SJCRH30 (cell line): ENCODE measurements at regions not wholly inside any gene's neighbourhood (a gene's known extent, or its start where the extent isn't known, plus 50 kb on each side); places are given as distances from the start of the nearest gene placed in this dataset.

Source experiments
- DNase-seq, 2 experiments: peaks; one replicate each; pipeline ENCODE4 v3.0.0-alpha.2; 2015 to 2020
- H3K27ac ChIP-seq: fragments of 250-450 bp; sonication (Bioruptor Pico); 2 replicates; pipeline ENCODE4 v1.5.1; 2020; ENCODE audit warnings: mild to moderate bottlenecking, moderate library complexity
- H3K27me3 ChIP-seq: fragments of 250-450 bp; sonication (Bioruptor Pico); 2 replicates; pipeline ENCODE4 v1.5.1; 2020; ENCODE audit warnings: mild to moderate bottlenecking, moderate library complexity
- H3K36me3 ChIP-seq: fragments of 250-450 bp; sonication (Bioruptor Pico); 2 replicates; pipeline ENCODE4 v1.5.1; 2020; ENCODE audit warnings: mild to moderate bottlenecking, moderate library complexity
- H3K4me1 ChIP-seq: fragments of 250-450 bp; sonication (Bioruptor Pico); 2 replicates; pipeline ENCODE4 v1.5.1; 2020; ENCODE audit warnings: mild to moderate bottlenecking, moderate library complexity
- H3K4me3 ChIP-seq: fragments of 250-450 bp; sonication (Bioruptor Pico); 2 replicates; pipeline ENCODE4 v1.5.1; 2020; ENCODE audit warnings: mild to moderate bottlenecking, moderate library complexity
- H3K9me3 ChIP-seq: fragments of 250-450 bp; sonication (Bioruptor Pico); replicated peaks from 2 replicates; pipeline ENCODE4 v1.5.1; 2020; ENCODE audit warnings: mild to moderate bottlenecking, moderate library complexity

DNA sequence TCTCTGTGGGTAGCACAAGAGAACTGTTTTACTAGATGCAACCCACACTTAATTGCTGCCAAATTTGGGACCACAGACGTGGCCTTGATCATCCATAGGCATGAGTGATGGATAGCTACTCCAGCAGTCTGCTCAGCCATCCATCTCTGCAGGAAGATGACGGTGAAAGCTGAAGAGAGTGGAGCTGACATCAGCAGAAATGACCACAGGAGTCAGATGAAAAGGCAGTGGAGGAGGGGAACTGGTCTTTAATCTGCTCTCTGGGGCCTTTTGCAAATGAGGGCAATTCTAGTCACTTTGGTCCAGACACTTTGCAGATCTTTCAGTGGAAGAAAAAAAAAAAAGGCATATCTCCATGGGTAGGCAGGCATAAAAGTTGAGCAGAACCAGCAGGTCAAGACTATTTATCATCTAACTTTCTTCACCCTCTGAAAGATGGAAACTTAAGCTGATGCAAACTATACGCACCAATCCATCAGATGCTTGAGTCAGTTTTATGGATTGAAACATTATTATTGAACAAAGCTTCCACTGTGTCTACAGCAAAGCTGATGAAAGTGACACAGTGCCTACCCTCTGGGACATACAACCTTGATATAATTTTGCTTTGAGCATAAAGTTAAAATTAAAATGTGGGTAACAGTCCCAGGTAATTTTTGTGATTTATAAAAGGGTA, 281.6 kb upstream of the OBI1 start:
- H3K27me3 ChIP-seq, result no peaks in the 10 kb centered on the region
- no peaks in the 10 kb centered on the region for H3K36me3 ChIP-seq
- DNase-seq, result no peak
- H3K9me3 ChIP-seq, result no peaks in the 10 kb centered on the region
- H3K4me1 ChIP-seq, result no peaks in the 10 kb centered on the region
- no peak overlapping the region for H3K27ac ChIP-seq
- H3K4me3 ChIP-seq, result no peak overlapping the region

- Histone ChIP-seq H3K27ac (no peak overlapping the region), H3K27me3 (no peaks in the 10 kb centered on the region), H3K9me3 (no peaks in the 10 kb centered on the region), H3K4me3 (no peak overlapping the region), H3K4me1 (peaks cover 6% of the 10 kb centered on the region), H3K36me3 (no peaks in the 10 kb centered on the region)
- DNase-seq, result no peak
These were observed 275.4 kb upstream of the OBI1 start for GRCh38 chr13:78934336-78934735.

DNA sequence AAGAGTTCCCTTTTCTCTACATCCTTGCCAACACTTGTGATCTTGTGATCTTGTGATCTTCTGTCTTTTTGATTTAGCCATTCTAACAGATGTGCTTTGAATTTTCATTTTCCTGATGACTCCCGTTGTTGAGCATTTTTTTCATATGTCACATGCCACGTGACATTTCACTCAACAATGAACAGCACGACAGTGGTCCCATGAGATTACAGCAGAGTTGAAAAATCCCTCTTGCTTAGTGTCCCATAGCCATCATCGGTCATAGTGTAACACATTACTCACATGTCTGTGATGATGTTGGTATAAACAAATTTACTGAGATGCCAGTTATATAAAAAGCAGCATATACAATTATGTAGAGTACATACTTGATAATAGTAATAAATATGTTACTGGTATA, 256.1 kb upstream of the OBI1 start:
- Histone ChIP-seq H3K36me3 (no peaks in the 10 kb centered on the region), H3K4me3 (no peak overlapping the region), H3K4me1 (no peaks in the 10 kb centered on the region), H3K27me3 (no peaks in the 10 kb centered on the region), H3K27ac (no peak overlapping the region), H3K9me3 (no peaks in the 10 kb centered on the region)
- no peak for DNase-seq

- Histone ChIP-seq H3K4me1 (no peaks in the 10 kb centered on the region), H3K4me3 (no peak overlapping the region), H3K27me3 (no peaks in the 10 kb centered on the region), H3K27ac (no peak overlapping the region), H3K9me3 (no peaks in the 10 kb centered on the region), H3K36me3 (no peaks in the 10 kb centered on the region)
- DNase-seq, result no peak
These were observed 254.7 kb upstream of the OBI1 start for GRCh38 chr13:78913656-78914055.

GRCh38 chr13:78910147-78910546, 251.2 kb upstream of the OBI1 start:
- DNase-seq, result no peak
- no peak overlapping the region for H3K4me3 ChIP-seq
- no peaks in the 10 kb centered on the region for H3K4me1 ChIP-seq
- H3K27me3 ChIP-seq, result no peaks in the 10 kb centered on the region
- H3K27ac ChIP-seq, result no peak overlapping the region
- no peaks in the 10 kb centered on the region for H3K9me3 ChIP-seq
- no peaks in the 10 kb centered on the region for H3K36me3 ChIP-seq

DNA sequence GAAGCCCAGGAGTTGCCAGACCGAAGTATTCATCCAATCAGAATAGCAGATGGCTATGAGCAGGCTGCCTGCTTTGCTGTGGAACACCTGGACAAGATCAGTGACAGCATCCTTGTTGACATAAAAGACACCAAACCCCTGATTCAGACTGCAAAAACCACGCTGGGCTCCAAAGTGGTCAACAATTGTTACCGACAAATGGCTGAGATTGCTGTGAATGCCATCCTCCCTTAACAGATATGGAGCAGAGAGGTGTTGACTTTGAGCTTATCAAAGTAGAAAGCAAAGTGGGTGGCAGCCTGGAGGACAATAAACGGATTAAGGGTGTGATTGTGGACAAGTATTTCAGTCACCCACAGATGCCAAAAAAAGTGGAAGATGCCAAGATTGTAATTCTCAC, 250.3 kb upstream of the OBI1 start:
- no peaks in the 10 kb centered on the region for H3K4me1 ChIP-seq
- no peak for DNase-seq
- no peak overlapping the region for H3K4me3 ChIP-seq
- H3K36me3 ChIP-seq, result no peaks in the 10 kb centered on the region
- H3K27me3 ChIP-seq, result no peaks in the 10 kb centered on the region
- no peak overlapping the region for H3K27ac ChIP-seq
- H3K9me3 ChIP-seq, result no peaks in the 10 kb centered on the region

DNA sequence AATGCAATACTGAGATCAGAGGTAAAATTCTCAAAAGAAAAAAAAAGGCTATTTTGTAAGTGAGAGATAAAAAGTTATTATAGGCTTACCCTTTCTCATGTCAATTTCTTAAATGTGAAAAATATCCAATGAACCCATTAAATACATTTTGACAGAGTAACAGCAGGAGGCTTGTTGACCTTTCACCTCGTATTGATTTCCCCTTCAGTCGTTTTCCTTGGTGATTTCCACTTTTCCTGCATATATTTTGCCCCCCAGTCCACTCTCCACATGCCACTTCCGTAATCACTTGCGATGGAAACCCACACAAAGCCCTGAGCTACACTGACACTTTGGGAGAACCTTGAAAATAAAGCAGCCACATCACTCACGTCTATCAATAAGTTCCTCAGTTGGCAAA, 248.1 kb upstream of the OBI1 start:
- H3K4me1 ChIP-seq, result no peaks in the 10 kb centered on the region
- no peak overlapping the region for H3K4me3 ChIP-seq
- H3K36me3 ChIP-seq, result no peaks in the 10 kb centered on the region
- DNase-seq, result no peak
- H3K27me3 ChIP-seq, result no peaks in the 10 kb centered on the region
- no peak overlapping the region for H3K27ac ChIP-seq
- no peaks in the 10 kb centered on the region for H3K9me3 ChIP-seq

DNA sequence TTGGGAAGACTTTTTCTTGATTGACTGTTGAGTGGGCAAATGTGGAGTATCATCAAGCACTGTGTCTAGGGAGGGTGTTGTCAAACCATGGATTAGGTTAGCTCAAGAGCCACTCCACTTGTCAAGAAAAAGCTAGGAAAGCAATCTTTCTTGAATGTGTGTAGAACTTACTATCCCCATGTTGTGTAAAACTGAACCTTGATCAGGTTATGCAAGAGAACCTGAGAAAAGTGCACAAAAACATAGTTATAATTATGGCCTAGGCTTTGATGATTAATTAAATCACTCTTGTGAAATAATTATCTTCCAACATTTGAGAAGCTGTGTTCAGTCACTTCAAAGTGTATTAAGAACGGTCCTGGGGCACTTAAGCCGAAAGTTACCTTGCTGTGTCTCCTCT, 238.2 kb upstream of the OBI1 start:
- no peaks in the 10 kb centered on the region for H3K27me3 ChIP-seq
- H3K27ac ChIP-seq, result no peak overlapping the region

DNA sequence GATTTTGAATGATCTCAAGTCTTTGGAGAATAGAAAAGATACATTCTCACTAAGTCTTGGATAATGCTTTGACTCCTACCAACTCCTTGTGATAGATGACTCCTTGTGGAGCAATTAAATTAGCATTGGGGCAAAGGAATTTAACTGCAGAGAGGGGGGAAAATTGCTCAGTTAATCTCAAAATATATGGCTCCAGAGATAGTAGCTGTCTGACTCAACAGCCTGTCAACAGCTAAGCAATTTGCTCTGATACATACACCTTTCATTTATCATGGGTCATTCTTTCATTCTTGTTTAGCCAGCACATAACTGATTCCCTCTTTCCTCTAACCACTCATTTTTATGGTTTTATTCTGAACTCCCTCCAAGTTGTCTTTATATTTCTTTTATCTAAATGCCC, 225.6 kb upstream of the OBI1 start:
- no peak overlapping the region for H3K4me3 ChIP-seq
- DNase-seq, result no peak
- no peaks in the 10 kb centered on the region for H3K36me3 ChIP-seq

More for the DNA sequence above, 238.2 kb upstream of the OBI1 start:
- Histone ChIP-seq H3K36me3 (no peaks in the 10 kb centered on the region), H3K4me1 (no peaks in the 10 kb centered on the region), H3K9me3 (no peaks in the 10 kb centered on the region), H3K4me3 (no peak overlapping the region)
- DNase-seq, result no peak

GRCh38 chr13:78881751-78882150, 222.8 kb upstream of the OBI1 start:
- Histone ChIP-seq H3K27ac (peak overlapping the region; percentile 50), H3K4me3 (peak overlapping the region; percentile 39), H3K4me1 (peaks cover 10% of the 10 kb centered on the region), H3K27me3 (no peaks in the 10 kb centered on the region), H3K9me3 (no peaks in the 10 kb centered on the region), H3K36me3 (no peaks in the 10 kb centered on the region)
- peak; percentile 41 to 79 for DNase-seq

More for the DNA sequence above, 225.6 kb upstream of the OBI1 start:
- H3K4me1 ChIP-seq, result peaks cover 10% of the 10 kb centered on the region
- no peaks in the 10 kb centered on the region for H3K9me3 ChIP-seq
- no peaks in the 10 kb centered on the region for H3K27me3 ChIP-seq
- no peak overlapping the region for H3K27ac ChIP-seq

DNA sequence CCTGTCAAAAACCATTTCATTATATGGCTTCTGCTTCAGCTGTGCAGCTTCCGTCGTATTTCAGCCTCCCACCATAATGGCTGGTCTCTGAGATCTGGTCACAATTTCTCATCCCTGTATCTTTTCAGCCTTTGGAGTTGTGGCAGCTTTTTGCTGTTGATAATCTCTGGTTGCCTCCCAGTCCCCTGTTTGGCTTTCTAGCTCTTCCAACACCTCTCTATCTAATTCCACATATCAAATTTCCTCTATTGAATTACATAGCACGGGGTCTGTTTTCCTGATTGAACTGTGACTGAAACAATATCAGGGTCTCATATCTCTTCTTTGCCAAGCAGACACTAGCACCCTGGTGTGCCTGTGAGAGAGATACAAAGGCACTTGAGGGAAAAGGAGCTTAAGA, 222.1 kb upstream of the OBI1 start:
- Histone ChIP-seq H3K27me3 (no peaks in the 10 kb centered on the region), H3K36me3 (no peaks in the 10 kb centered on the region), H3K9me3 (no peaks in the 10 kb centered on the region), H3K4me3 (peak overlapping the region; percentile 39), H3K4me1 (peaks cover 10% of the 10 kb centered on the region), H3K27ac (peak overlapping the region; percentile 50)
- peak in 1 of 2 experiments; percentile 58 for DNase-seq

- H3K9me3 ChIP-seq, result no peaks in the 10 kb centered on the region
- H3K4me1 ChIP-seq, result peaks cover 19% of the 10 kb centered on the region
- no peak overlapping the region for H3K4me3 ChIP-seq
- no peak for DNase-seq
- H3K27ac ChIP-seq, result no peak overlapping the region
- H3K36me3 ChIP-seq, result no peaks in the 10 kb centered on the region
- H3K27me3 ChIP-seq, result no peaks in the 10 kb centered on the region
These were observed 218.1 kb upstream of the OBI1 start for GRCh38 chr13:78876915-78877549.

GRCh38 chr13:78875792-78876580, 217.0 kb upstream of the OBI1 start:
- no peaks in the 10 kb centered on the region for H3K36me3 ChIP-seq
- H3K27me3 ChIP-seq, result no peaks in the 10 kb centered on the region
- H3K27ac ChIP-seq, result no peak overlapping the region
- no peaks in the 10 kb centered on the region for H3K9me3 ChIP-seq
- H3K4me1 ChIP-seq, result peaks cover 11% of the 10 kb centered on the region
- DNase-seq, result peak in 1 of 2 experiments; percentile 37
- H3K4me3 ChIP-seq, result no peak overlapping the region

DNA sequence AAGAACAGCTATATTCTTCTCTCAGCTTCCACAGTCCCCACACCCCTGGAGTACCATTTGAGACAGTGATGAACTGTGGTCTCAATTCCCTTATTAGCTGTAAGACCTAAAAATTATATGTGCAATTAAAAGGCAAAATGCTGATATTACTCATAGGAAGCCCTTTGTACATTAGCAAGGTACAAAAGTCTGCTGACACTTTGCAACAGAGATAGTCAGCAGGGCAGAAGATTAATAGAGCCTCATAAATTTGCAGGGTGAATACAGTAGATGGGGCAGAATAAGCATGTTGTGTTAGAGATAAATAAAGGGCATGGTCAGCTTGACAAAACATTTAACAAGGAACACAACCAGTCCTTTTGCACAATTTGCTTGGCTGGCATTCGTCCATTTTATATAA, 210.0 kb upstream of the OBI1 start:
- no peaks in the 10 kb centered on the region for H3K36me3 ChIP-seq
- H3K4me3 ChIP-seq, result no peak overlapping the region
- no peaks in the 10 kb centered on the region for H3K4me1 ChIP-seq
- no peaks in the 10 kb centered on the region for H3K27me3 ChIP-seq
- no peaks in the 10 kb centered on the region for H3K9me3 ChIP-seq
- DNase-seq, result no peak
- H3K27ac ChIP-seq, result no peak overlapping the region

- Histone ChIP-seq H3K27ac (no peak overlapping the region), H3K9me3 (no peaks in the 10 kb centered on the region), H3K27me3 (no peaks in the 10 kb centered on the region), H3K4me1 (no peaks in the 10 kb centered on the region), H3K4me3 (no peak overlapping the region), H3K36me3 (no peaks in the 10 kb centered on the region)
- no peak for DNase-seq
These were observed 208.7 kb upstream of the OBI1 start for GRCh38 chr13:78867655-78868054.
